ENCODE measurements at regions not wholly inside any gene's neighbourhood (a gene's known extent, or its start where the extent isn't known, plus 50 kb on each side); places are given as distances from the start of the nearest gene placed in this dataset.
"Not testable (repeated sequence)": the region's sequence is repeated elsewhere in the genome, so short reads cannot be mapped to it uniquely, and the experiment has no call there.

GRCh38 chr21:15298755-15299154 lies 234.0 kb upstream of the NRIP1 start:
- TF ChIP-seq CTCF, POLR2AphosphoS5 (IDR thresholded peaks at IDR 0.05): not testable (repeated sequence)

All from prostate gland (tissue), 2 donors.